Fibroblast of skin of left biceps (primary cell): ENCODE measurements at regions not wholly inside any gene's neighbourhood (a gene's known extent, or its start where the extent isn't known, plus 50 kb on each side); places are given as distances from the start of the nearest gene placed in this dataset.
"Not testable (repeated sequence)": the region's sequence is repeated elsewhere in the genome, so short reads cannot be mapped to it uniquely, and the experiment has no call there.

Source experiments
- DNase-seq, 2 experiments: peaks; one replicate each; pipeline ENCODE4 v3.0.0-alpha.2; 2013; ENCODE audit warnings: low read depth in 2 of 2

- no peak for DNase-seq
Observed at GRCh38 chr9:135275571-135276289, 188.3 kb downstream of the OLFM1 start.

DNA sequence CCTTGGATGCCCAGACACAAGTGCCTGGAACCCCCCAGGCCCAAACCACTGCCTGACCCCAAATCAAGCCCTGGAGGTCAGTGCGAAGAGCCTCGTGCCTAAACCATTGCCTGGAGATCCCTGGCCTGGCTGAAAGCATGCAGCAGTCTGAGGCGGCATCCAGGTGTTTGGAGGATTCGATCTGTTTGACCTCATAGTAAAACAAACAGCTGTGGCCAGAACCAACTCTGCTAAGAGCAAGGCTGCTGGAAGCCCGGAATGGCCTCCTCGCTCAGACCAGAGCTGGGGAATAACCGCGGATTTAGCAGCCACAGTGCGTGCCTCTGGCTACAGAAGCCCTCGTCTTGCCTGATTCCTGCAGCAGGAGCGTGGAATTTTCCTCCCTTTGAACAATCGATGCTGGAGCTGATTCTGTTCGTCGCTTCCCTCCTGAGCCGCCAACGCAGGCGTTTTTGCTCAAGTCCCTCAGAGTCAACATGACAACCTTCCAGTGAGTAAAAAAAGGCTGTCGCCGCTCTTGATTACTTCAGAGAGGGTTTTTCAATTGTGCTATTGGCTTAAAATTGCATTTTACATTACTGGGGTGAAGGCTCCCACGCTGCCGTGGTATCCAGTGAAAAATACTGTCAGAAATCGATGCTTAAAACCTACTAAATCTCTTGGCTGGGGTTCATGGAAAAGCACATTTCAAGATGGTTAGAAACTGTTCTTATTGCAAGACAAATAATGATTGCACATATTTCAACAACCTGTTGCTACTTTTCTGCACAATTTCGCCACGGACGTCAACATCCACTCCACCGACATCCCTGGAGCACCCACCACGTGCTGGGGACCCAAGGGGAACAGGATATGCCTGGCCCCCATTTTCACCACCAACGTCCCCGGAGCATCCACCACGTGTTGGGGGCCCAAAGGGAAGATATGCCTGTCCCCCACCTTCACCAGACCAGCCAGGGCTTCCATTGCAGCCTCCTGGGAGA is 190.0 kb downstream of the OLFM1 start:
- no peak for DNase-seq

DNA sequence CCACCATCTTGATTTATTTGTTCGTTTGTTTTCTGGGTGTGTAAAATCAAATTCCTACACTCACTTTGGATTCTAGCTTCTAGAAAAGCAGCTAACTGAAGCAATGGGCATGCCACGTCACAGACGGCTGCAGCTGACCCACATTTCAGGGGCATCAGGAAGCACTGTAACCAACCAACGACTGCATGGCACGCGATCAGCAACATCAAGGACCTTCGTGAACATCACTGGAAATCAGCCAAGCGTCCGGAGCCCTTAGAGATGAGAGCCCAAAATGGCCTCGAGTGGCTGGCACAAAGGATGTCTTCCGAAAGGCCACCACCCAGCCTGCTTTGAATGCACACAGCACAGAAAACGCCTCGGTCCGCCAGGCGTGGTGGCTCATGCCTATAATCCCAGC is 191.1 kb downstream of the OLFM1 start:
- no peak for DNase-seq

DNA sequence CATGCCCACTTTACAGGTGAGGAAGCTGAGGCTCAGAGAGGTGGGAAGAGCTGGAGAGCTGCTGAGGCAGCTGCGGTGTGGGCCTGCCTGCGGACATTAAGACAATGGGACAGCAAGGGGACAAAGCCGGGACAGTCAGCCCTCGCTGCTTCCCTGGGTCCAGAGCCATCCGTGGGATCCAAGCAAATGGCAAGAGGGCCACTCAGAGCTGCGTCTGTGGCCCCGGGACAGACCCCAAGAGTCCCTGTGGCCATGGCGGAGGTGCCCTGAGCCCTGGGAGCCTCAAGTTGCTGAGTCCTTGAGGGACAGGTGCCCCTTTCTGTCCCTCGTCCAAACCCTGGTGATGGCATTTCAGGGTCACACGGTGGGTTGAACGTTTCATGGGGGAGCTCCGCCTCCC is 191.9 kb downstream of the OLFM1 start:
- DNase-seq: no peak

GRCh38 chr9:135279834-135280393 is 192.4 kb downstream of the OLFM1 start:
- DNase-seq: no peak

DNA sequence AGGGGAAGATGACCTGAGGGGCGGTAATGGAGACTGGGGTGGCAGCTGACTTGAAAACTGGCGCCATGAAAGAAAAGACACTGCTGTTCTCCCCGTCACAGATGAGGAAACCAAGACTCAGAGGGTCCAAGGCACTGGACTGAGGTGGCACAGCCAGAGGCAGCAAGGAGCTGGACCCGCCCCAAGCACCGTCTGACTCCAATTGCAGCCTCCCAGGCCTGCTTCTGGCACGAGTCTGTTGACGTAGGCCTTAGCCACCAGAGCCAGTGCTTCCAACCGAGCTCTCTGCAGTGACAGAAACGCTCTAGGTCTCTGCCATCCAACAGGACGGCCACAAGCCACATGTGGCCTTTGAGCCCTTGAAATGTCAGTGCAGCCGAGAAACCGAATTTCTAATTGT is 193.2 kb downstream of the OLFM1 start:
- no peak for DNase-seq

GRCh38 chr9:135281151-135281550 is 193.7 kb downstream of the OLFM1 start:
- no peak for DNase-seq

GRCh38 chr9:135281791-135282737 is 194.6 kb downstream of the OLFM1 start:
- no peak for DNase-seq

GRCh38 chr9:135282808-135283207 is 195.3 kb downstream of the OLFM1 start:
- no peak for DNase-seq

DNA sequence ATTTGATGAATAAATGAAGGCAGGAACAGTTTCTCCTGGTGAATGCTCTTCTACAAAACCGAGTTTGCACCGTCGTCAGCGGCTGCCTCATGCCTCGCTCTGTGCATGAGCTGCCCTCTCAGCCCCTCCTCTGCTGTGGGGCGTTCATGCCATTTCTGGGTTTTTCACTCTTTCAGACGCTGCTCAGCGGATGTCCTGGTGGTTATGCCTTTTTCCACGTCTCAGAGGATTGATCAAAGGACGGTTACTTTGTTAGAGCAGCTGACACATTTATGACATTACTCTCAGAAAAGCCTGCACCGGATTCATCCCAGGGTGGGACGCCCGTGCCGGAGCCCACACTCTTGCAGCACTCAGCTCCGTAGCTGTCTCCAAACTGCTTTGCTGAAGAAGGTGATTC is 195.9 kb upstream of the PPP1R26 start:
- no peak for DNase-seq

DNA sequence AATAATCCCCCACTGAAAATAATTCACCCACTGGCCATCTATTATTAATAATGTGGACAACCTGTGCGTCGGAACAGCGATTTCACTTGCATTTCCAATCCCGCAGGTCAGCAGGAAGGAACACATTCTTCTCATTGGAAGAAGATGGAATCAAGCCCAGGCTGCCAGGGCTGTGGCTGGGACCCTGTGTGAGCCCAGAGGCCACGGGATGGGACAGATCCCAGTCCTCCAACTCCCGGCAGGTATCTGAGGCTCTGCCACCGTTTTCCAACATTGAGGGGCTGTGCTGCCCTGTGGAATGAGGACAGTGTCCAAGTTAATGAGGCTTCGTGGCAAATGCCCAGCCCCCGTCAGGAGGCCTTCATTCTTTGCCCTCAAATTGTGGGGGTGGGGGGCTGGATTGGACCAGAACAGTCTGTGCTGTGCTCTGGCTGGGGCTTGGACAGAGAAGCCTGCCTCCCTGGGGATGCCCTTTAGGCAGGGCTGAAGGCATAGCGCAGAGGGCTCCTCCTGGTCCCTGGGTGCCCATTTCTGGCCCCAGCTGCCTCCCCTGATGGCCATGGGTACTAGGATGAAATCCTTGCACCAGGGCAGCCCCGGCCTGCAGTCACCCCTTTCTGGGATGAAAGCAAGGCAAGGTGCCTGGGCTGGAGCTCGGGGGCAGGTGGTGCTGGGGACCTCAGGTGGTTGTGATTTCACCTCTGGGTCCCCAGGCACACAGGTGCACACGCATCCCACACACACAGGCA is 195.0 kb upstream of the PPP1R26 start:
- DNase-seq: no peak

DNA sequence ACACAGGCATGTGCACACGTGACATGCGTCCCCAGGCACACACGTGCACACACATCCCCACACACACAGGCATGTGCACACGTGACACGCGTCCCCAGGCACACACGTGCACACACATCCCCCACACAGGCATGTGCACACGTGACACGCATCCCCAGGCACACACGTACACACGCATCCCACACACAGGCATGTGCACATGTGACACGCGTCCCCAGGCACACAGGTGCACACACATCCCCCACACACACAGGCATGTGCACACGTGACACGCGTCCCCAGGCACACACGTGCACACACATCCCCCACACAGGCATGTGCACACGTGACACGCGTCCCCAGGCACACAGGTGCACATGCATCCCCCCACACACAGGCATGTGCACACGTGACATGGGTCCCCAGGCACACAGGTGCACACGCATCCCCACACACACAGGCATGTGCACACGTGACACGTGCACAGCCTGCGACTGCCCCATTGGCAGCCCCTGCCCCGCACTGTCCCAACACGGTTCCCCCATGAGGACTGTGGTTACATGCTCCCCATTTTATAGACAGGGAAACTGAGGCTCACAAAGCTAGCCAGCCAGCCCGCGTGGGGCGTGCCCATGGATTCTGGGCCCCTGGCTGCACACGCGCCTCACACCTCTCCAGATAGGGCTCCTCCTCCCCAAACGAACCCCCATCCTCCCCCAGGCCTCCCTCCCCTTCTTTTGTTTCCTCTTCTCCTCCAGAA is 193.2 kb upstream of the PPP1R26 start:
- DNase-seq: not testable (repeated sequence)

DNA sequence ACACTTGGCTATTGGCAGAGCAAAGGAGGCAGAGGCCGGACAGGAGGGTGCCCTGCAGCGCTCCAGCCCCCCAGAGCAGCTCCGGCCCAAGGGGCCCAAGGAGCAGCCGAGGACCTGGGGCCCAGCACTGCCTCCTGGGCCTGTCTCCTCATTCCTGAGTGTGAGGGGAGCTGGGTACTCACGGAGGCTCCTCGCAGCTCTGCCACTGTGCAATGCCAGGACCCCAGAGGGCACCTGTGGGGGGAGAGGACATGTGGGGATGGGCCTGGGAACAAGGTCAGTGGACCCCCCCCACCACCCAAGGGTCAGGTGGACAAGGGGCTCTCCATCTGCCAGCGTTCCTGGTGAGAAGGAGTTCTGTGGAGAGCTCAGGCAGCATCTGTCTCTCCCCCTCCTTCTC is 192.6 kb upstream of the PPP1R26 start:
- no peak for DNase-seq

DNA sequence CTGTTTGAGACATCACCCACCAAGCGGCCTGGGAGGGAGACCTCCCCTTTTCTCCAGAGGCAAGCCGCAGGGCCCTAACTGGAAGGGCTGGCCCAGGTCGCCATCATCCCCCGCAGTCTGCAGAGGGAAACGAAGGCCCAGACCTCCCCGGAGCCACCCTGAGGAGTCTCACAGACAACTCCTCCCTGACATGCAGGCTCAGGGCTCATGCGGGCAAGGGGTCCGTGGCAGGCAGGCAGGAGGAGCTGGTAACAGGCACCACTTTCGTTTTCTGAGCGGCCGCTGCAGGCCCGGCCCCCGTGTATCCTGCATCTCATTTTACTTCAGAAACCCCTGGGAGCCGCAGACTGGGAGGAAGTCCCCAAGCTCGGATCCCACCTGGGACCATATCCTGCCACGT is 192.0 kb upstream of the PPP1R26 start:
- DNase-seq: no peak

GRCh38 chr9:135288054-135288453 is 191.5 kb upstream of the PPP1R26 start:
- DNase-seq: no peak

GRCh38 chr9:135289081-135289491 is 190.5 kb upstream of the PPP1R26 start:
- DNase-seq: no peak

DNA sequence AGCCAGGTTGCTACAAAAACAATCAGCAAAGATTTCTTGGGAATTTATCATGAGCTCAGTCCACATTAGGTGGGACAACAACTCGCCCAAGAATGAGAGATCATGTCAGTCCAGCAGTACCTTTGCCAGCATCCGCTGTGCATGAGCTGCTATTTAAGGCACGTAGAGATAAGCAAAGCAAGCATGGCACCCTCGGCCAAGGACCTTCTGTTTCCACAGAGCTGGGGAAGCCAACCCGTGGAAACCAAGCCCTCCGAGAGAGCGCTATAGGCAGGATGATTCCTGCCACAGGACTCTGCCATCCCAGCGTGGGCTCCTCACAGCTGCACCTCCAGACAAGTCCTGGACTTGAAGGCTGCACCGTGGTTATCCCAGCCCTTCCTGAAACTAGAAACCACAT is 189.5 kb upstream of the PPP1R26 start:
- DNase-seq: no peak

DNA sequence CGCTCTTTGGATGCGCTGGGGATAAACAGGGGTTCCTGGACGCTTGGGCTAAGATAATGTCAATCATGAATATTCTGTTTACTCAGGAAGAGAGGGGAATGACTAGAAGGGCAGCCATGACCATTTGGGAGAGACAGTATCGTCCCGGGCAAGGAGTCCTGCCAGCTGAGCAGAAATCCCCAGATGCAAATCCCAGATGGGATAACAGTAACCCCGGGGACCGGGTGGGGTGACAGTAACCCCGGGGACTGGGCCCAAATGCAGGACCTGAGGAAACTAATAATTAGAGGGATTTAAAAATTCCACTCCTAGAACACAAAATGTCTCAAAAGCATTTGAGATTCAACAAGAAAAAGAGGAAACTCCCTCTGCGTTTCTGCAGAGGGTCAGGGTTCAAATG is 189.0 kb upstream of the PPP1R26 start:
- no peak for DNase-seq

DNA sequence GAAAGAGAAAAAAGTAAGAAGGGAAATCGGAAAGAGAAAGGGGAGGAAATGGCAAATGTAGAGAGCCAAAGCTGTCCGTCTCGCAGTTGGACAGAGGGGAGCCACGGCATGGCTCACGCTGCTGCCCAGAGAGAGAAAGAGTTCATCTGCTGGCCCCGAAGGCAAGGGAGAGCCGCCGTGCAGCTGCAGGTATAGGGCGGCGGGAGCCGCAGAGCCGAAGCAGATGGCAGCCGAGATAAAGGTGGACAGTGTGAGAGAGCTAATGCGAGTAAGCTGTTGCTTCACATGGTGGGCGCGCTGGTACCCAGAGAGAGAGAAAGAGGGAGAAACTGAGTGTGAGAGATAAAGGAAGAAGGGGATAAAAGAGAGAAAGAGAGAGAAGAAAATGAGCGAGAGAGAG is 188.4 kb upstream of the PPP1R26 start:
- DNase-seq: no peak

GRCh38 chr9:135294836-135295235 is 184.7 kb upstream of the PPP1R26 start:
- DNase-seq: no peak
